HEK293 (cell line): ENCODE measurements at regions not wholly inside any gene's neighbourhood (a gene's known extent, or its start where the extent isn't known, plus 50 kb on each side); places are given as distances from the start of the nearest gene placed in this dataset.

ENCODE experiments used
- BCL11B ChIP-seq: fragments of 450-650 bp; formaldehyde crosslinking; IDR thresholded peaks from 2 replicates; pipeline ENCODE4 v1.5.1; 2016; ENCODE audit warnings: low read depth, missing biosample characterization, missing genetic modification characterization
- ELK4 ChIP-seq: IDR thresholded peaks from 2 replicates; pipeline ENCODE4 v1.6.1; 2011; ENCODE audit warnings: mild to moderate bottlenecking, low read depth, low read length, borderline replicate concordance
- FEZF1 ChIP-seq: fragments of 450-650 bp; formaldehyde crosslinking; IDR thresholded peaks from 2 replicates; pipeline ENCODE4 v1.5.1; 2016; ENCODE audit warnings: missing biosample characterization, missing genetic modification characterization
- GLIS2 ChIP-seq: fragments of 450-650 bp; formaldehyde crosslinking; IDR thresholded peaks from 2 replicates; pipeline ENCODE4 v1.5.1; 2016; ENCODE audit warnings: missing biosample characterization, missing genetic modification characterization
- HOXC10 ChIP-seq: sonication (generic); formaldehyde crosslinking; IDR thresholded peaks from 2 replicates; pipeline ENCODE4 v1.8.1; 2023; ENCODE audit warnings: mild to moderate bottlenecking, missing genetic modification reagents
- SCRT1 ChIP-seq: fragments of 450-650 bp; formaldehyde crosslinking; IDR thresholded peaks from 2 replicates; pipeline ENCODE4 v1.5.1; 2016; ENCODE audit warnings: missing biosample characterization, missing genetic modification characterization, borderline replicate concordance
- SP2 ChIP-seq: fragments of 450-650 bp; formaldehyde crosslinking; IDR thresholded peaks from 2 replicates; pipeline ENCODE4 v1.5.1; 2016; ENCODE audit warnings: missing biosample characterization, missing genetic modification characterization
- SP3 ChIP-seq: fragments of 450-650 bp; formaldehyde crosslinking; IDR thresholded peaks from 2 replicates; pipeline ENCODE4 v1.5.1; 2016; ENCODE audit warnings: missing biosample characterization, missing genetic modification characterization
- ZBTB7A ChIP-seq: fragments of 450-650 bp; formaldehyde crosslinking; IDR thresholded peaks from 2 replicates; pipeline ENCODE4 v1.5.1; 2016; ENCODE audit warnings: low read depth, missing biosample characterization, missing genetic modification characterization
- ZBTB8A ChIP-seq: fragments of 450-650 bp; formaldehyde crosslinking; IDR thresholded peaks from 2 replicates; pipeline ENCODE4 v1.5.1; 2016; ENCODE audit warnings: missing biosample characterization, missing genetic modification characterization
- ZFP37 ChIP-seq: fragments of 450-650 bp; formaldehyde crosslinking; IDR thresholded peaks from 2 replicates; pipeline ENCODE4 v1.5.1; 2016; ENCODE audit warnings: missing biosample characterization, missing genetic modification characterization
- ZFP69B ChIP-seq: fragments of 450-650 bp; formaldehyde crosslinking; IDR thresholded peaks from 2 replicates; pipeline ENCODE4 v1.5.1; 2016; ENCODE audit warnings: missing biosample characterization, missing genetic modification characterization
- ZNF114 ChIP-seq: fragments of 450-650 bp; formaldehyde crosslinking; IDR thresholded peaks from 2 replicates; pipeline ENCODE4 v1.5.0; 2017; ENCODE audit warnings: missing biosample characterization, missing genetic modification characterization
- ZNF132 ChIP-seq: fragments of 450-650 bp; formaldehyde crosslinking; IDR thresholded peaks from 2 replicates; pipeline ENCODE4 v1.5.1; 2017; ENCODE audit warnings: missing biosample characterization, missing genetic modification characterization, borderline replicate concordance
- ZNF140 ChIP-seq: fragments of 450-650 bp; formaldehyde crosslinking; IDR thresholded peaks from 2 replicates; pipeline ENCODE4 v1.5.1; 2016; ENCODE audit warnings: missing biosample characterization, missing genetic modification characterization
- ZNF155 ChIP-seq: fragments of 450-650 bp; formaldehyde crosslinking; IDR thresholded peaks from 2 replicates; pipeline ENCODE4 v1.5.1; 2016; ENCODE audit warnings: missing biosample characterization, missing genetic modification characterization
- ZNF221 ChIP-seq: fragments of 450-650 bp; formaldehyde crosslinking; IDR thresholded peaks from 2 replicates; pipeline ENCODE4 v1.5.1; 2017; ENCODE audit warnings: missing biosample characterization, missing genetic modification characterization, borderline replicate concordance
- ZNF266 ChIP-seq: fragments of 450-650 bp; formaldehyde crosslinking; IDR thresholded peaks from 2 replicates; pipeline ENCODE4 v1.5.1; 2016; ENCODE audit warnings: missing biosample characterization, missing genetic modification characterization, low read depth
- ZNF404 ChIP-seq: fragments of 450-650 bp; formaldehyde crosslinking; IDR thresholded peaks from 2 replicates; pipeline ENCODE4 v1.5.1; 2017; ENCODE audit warnings: missing biosample characterization, missing genetic modification characterization
- ZNF423 ChIP-seq: fragments of 450-650 bp; formaldehyde crosslinking; IDR thresholded peaks from 2 replicates; pipeline ENCODE4 v1.5.1; 2016; ENCODE audit warnings: missing biosample characterization, missing genetic modification characterization
- ZNF473 ChIP-seq: fragments of 450-650 bp; formaldehyde crosslinking; IDR thresholded peaks from 2 replicates; pipeline ENCODE4 v1.5.1; 2017; ENCODE audit warnings: missing biosample characterization, missing genetic modification characterization
- ZNF510 ChIP-seq: fragments of 450-650 bp; formaldehyde crosslinking; IDR thresholded peaks from 2 replicates; pipeline ENCODE4 v1.5.1; 2018; ENCODE audit warnings: mild to moderate bottlenecking, missing genetic modification characterization, missing biosample characterization; ENCODE audit not compliant: insufficient replicate concordance
- ZNF544 ChIP-seq: fragments of 450-650 bp; formaldehyde crosslinking; IDR thresholded peaks from 2 replicates; pipeline ENCODE4 v1.5.0; 2017; ENCODE audit warnings: missing biosample characterization, missing genetic modification characterization
- ZNF548 ChIP-seq: fragments of 450-650 bp; formaldehyde crosslinking; IDR thresholded peaks from 2 replicates; pipeline ENCODE4 v1.5.1; 2016; ENCODE audit warnings: missing biosample characterization, missing genetic modification characterization
- ZNF549 ChIP-seq: fragments of 450-650 bp; IDR thresholded peaks from 2 replicates; pipeline ENCODE4 v1.5.1; 2018; ENCODE audit warnings: missing biosample characterization, missing genetic modification characterization, mild to moderate bottlenecking, inconsistent platforms, moderate library complexity
- ZNF561 ChIP-seq: fragments of 450-650 bp; IDR thresholded peaks from 2 replicates; pipeline ENCODE4 v1.5.1; 2018; ENCODE audit warnings: missing biosample characterization, missing genetic modification characterization, borderline replicate concordance
- ZNF623 ChIP-seq: fragments of 450-650 bp; formaldehyde crosslinking; IDR thresholded peaks from 2 replicates; pipeline ENCODE4 v1.5.1; 2016; ENCODE audit warnings: missing biosample characterization, missing genetic modification characterization
- ZNF629 ChIP-seq: fragments of 450-650 bp; formaldehyde crosslinking; IDR thresholded peaks from 2 replicates; pipeline ENCODE4 v1.5.1; 2017; ENCODE audit warnings: missing biosample characterization, missing genetic modification characterization
- ZNF658 ChIP-seq: fragments of 450-650 bp; formaldehyde crosslinking; IDR thresholded peaks from 2 replicates; pipeline ENCODE4; 2016; ENCODE audit warnings: missing biosample characterization, missing genetic modification characterization
- ZNF701 ChIP-seq: fragments of 450-650 bp; formaldehyde crosslinking; IDR thresholded peaks from 2 replicates; pipeline ENCODE4 v1.5.1; 2016; ENCODE audit warnings: missing biosample characterization, missing genetic modification characterization
- ZNF76 ChIP-seq: fragments of 450-650 bp; formaldehyde crosslinking; IDR thresholded peaks from 2 replicates; pipeline ENCODE4; 2016; ENCODE audit warnings: low read depth, missing biosample characterization, missing genetic modification characterization, borderline replicate concordance
- ZSCAN18 ChIP-seq: fragments of 450-650 bp; formaldehyde crosslinking; IDR thresholded peaks from 2 replicates; pipeline ENCODE4 v1.5.1; 2016; ENCODE audit warnings: missing biosample characterization, missing genetic modification characterization
- TF ChIP-seq, protein P1 (sequence below): fragments of 450-650 bp; IDR thresholded peaks from 2 replicates; pipeline ENCODE4 v1.5.1; 2018; ENCODE audit warnings: missing biosample characterization, missing genetic modification characterization
- TF ChIP-seq, protein P2 (sequence below): fragments of 450-650 bp; formaldehyde crosslinking; IDR thresholded peaks from 2 replicates; pipeline ENCODE4 v1.5.1; 2016; ENCODE audit warnings: missing biosample characterization, missing genetic modification characterization
- TF ChIP-seq, protein P3 (sequence below): fragments of 450-650 bp; formaldehyde crosslinking; IDR thresholded peaks from 2 replicates; pipeline ENCODE4 v1.5.1; 2016; ENCODE audit warnings: missing biosample characterization, missing genetic modification characterization

GRCh38 chr3:72483554-72484104 is 364.6 kb downstream of the SHQ1 start (continued):
- TF ChIP-seq ZSCAN18 (tag by site-specific recombination) (no peak), ZNF561 (tag by site-specific recombination) (no peak), ZFP37 (tag by site-specific recombination) (no peak), ZNF221 (no peak), HOXC10 (no peak), ZNF404 (0 out of 2 replicates have a peak, but pooled peaks have one; percentile 19), ZNF549 (tag by site-specific recombination) (no peak), SCRT1 (no peak), ZNF132 (no peak), ZNF155 (tag by site-specific recombination) (no peak), ZNF266 (tag by site-specific recombination) (peak; percentile 61; the same call in 1 of the 2 replicates), ZNF623 (peak; percentile 71), ZFP69B (no peak), SP3 (tag by site-specific recombination) (no peak), BCL11B (tag by site-specific recombination) (no peak), ZNF423 (tag by site-specific recombination) (no peak), ZNF76 (tag by site-specific recombination) (no peak), FEZF1 (tag by site-specific recombination) (no peak), ZNF701 (tag by site-specific recombination) (no peak), SP2 (tag by site-specific recombination) (no peak), ZBTB7A (tag by site-specific recombination) (no peak), ZNF510 (tag by site-specific recombination) (peak; percentile 41), ZBTB8A (peak; percentile 54; the same call in 1 of the 2 replicates), ELK4 (no peak), ZNF473 (tag by site-specific recombination) (no peak), ZNF629 (tag by site-specific recombination) (peak; percentile 12; the same call in 1 of the 2 replicates), GLIS2 (tag by site-specific recombination) (no peak), ZNF548 (tag by site-specific recombination) (no peak), ZNF658 (tag by site-specific recombination) (no peak), ZNF140 (tag by site-specific recombination) (peak; percentile 78), ZNF544 (tag by site-specific recombination) (no peak), ZNF114 (no peak)
- TF ChIP-seq, protein P1, sequence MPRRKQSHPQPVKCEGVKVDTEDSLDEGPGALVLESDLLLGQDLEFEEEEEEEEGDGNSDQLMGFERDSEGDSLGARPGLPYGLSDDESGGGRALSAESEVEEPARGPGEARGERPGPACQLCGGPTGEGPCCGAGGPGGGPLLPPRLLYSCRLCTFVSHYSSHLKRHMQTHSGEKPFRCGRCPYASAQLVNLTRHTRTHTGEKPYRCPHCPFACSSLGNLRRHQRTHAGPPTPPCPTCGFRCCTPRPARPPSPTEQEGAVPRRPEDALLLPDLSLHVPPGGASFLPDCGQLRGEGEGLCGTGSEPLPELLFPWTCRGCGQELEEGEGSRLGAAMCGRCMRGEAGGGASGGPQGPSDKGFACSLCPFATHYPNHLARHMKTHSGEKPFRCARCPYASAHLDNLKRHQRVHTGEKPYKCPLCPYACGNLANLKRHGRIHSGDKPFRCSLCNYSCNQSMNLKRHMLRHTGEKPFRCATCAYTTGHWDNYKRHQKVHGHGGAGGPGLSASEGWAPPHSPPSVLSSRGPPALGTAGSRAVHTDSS (tag by site-specific recombination): no peak
- TF ChIP-seq, protein P2, sequence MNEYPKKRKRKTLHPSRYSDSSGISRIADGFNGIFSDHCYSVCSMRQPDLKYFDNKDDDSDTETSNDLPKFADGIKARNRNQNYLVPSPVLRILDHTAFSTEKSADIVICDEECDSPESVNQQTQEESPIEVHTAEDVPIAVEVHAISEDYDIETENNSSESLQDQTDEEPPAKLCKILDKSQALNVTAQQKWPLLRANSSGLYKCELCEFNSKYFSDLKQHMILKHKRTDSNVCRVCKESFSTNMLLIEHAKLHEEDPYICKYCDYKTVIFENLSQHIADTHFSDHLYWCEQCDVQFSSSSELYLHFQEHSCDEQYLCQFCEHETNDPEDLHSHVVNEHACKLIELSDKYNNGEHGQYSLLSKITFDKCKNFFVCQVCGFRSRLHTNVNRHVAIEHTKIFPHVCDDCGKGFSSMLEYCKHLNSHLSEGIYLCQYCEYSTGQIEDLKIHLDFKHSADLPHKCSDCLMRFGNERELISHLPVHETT: no peak
- TF ChIP-seq, protein P3, sequence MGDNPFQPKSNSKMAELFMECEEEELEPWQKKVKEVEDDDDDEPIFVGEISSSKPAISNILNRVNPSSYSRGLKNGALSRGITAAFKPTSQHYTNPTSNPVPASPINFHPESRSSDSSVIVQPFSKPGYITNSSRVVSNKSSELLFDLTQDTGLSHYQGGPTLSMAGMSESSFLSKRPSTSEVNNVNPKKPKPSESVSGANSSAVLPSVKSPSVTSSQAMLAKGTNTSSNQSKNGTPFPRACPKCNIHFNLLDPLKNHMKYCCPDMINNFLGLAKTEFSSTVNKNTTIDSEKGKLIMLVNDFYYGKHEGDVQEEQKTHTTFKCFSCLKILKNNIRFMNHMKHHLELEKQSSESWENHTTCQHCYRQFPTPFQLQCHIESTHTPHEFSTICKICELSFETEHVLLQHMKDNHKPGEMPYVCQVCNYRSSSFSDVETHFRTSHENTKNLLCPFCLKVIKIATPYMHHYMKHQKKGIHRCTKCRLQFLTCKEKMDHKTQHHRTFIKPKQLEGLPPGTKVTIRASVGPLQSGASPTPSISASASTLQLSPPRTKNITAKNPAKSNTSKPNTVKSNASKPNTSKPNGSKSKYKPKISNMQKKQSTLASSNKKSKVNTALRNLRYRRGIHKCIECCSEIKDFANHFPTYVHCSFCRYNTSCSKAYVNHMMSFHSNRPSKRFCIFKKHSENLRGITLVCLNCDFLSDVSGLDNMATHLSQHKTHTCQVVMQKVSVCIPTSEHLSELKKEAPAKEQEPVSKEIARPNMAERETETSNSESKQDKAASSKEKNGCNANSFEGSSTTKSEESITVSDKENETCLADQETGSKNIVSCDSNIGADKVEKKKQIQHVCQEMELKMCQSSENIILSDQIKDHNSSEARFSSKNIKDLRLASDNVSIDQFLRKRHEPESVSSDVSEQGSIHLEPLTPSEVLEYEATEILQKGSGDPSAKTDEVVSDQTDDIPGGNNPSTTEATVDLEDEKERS (tag by site-specific recombination): no peak
